ENCODE measurements at regions not wholly inside any gene's neighbourhood (a gene's known extent, or its start where the extent isn't known, plus 50 kb on each side); places are given as distances from the start of the nearest gene placed in this dataset.

DNA sequence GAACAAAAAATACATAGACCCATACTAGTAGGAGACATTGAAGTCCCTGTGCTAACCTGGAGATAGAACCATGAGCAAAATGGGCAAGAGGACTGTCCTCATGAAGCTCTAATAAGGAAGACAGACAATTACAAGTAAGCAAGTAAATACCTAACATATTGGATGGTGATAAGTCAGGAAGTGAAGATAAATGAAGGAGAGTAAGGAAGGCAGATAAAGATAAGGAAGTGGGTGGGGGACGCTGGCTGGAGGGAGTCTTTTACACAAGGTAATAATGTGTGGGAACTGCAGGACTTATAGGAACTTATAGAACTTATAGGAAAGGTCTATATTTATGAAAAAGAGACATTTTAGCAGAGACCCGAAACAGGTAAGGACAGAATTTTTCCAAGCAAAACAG lies 148.9 kb upstream of the ABI3BP start:
- TF ChIP-seq, protein P1, sequence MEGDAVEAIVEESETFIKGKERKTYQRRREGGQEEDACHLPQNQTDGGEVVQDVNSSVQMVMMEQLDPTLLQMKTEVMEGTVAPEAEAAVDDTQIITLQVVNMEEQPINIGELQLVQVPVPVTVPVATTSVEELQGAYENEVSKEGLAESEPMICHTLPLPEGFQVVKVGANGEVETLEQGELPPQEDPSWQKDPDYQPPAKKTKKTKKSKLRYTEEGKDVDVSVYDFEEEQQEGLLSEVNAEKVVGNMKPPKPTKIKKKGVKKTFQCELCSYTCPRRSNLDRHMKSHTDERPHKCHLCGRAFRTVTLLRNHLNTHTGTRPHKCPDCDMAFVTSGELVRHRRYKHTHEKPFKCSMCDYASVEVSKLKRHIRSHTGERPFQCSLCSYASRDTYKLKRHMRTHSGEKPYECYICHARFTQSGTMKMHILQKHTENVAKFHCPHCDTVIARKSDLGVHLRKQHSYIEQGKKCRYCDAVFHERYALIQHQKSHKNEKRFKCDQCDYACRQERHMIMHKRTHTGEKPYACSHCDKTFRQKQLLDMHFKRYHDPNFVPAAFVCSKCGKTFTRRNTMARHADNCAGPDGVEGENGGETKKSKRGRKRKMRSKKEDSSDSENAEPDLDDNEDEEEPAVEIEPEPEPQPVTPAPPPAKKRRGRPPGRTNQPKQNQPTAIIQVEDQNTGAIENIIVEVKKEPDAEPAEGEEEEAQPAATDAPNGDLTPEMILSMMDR (IDR thresholded peaks at IDR 0.05; ENCODE audit: low read length), result no peak
- TF ChIP-seq EZH2 (optimal IDR thresholded peaks at IDR 0.05; ENCODE audit: low read depth, low read length), result no peak

Measured in MM.1S (cell line).